ENCODE measurements at regions not wholly inside any gene's neighbourhood (a gene's known extent, or its start where the extent isn't known, plus 50 kb on each side); places are given as distances from the start of the nearest gene placed in this dataset.
"Not testable (repeated sequence)": the region's sequence is repeated elsewhere in the genome, so short reads cannot be mapped to it uniquely, and the experiment has no call there.

- no peak overlapping the region for H3K27ac ChIP-seq (ENCODE audit: low read depth, low read length)
- no peaks in the 10 kb centered on the region for H3K27me3 ChIP-seq (ENCODE audit: control insufficient read depth, insufficient read depth, low read length)
- no peaks in the 10 kb centered on the region for H3K36me3 ChIP-seq (ENCODE audit: control insufficient read depth, insufficient read depth, low read length)
- H3K4me3 ChIP-seq (ENCODE audit: low read length) = no peak overlapping the region
- peaks cover 10% of the 10 kb centered on the region for H3K4me1 ChIP-seq (ENCODE audit: control insufficient read depth, insufficient read depth, low read length)
- H3K9ac ChIP-seq (ENCODE audit: low read length) = no peak overlapping the region
These were observed 190.1 kb downstream of the FAM43A start for GRCh38 chr3:194875581-194876402.

- H3K27ac ChIP-seq (ENCODE audit: low read depth, low read length) = no peak overlapping the region
- peaks cover 7% of the 10 kb centered on the region for H3K4me1 ChIP-seq (ENCODE audit: control insufficient read depth, insufficient read depth, low read length)
- no peaks in the 10 kb centered on the region for H3K27me3 ChIP-seq (ENCODE audit: control insufficient read depth, insufficient read depth, low read length)
- H3K36me3 ChIP-seq (ENCODE audit: control insufficient read depth, insufficient read depth, low read length) = no peaks in the 10 kb centered on the region
- no peak overlapping the region for H3K9ac ChIP-seq (ENCODE audit: low read length)
- H3K4me3 ChIP-seq (ENCODE audit: low read length) = no peak overlapping the region
These were observed 190.9 kb downstream of the FAM43A start for GRCh38 chr3:194876403-194877095.

- Histone ChIP-seq H3K9ac (ENCODE audit: low read length) (no peak overlapping the region), H3K4me1 (ENCODE audit: control insufficient read depth, insufficient read depth, low read length) (peaks cover 3% of the 10 kb centered on the region), H3K4me3 (ENCODE audit: low read length) (no peak overlapping the region), H3K27ac (ENCODE audit: low read depth, low read length) (no peak overlapping the region), H3K36me3 (ENCODE audit: control insufficient read depth, insufficient read depth, low read length) (no peaks in the 10 kb centered on the region), H3K27me3 (ENCODE audit: control insufficient read depth, insufficient read depth, low read length) (no peaks in the 10 kb centered on the region)
These were observed 191.8 kb downstream of the FAM43A start for GRCh38 chr3:194877291-194878119.

- no peaks in the 10 kb centered on the region for H3K36me3 ChIP-seq (ENCODE audit: control insufficient read depth, insufficient read depth, low read length)
- H3K4me3 ChIP-seq (ENCODE audit: low read length) = no peak overlapping the region
- H3K27ac ChIP-seq (ENCODE audit: low read depth, low read length) = no peak overlapping the region
- H3K27me3 ChIP-seq (ENCODE audit: control insufficient read depth, insufficient read depth, low read length) = no peaks in the 10 kb centered on the region
- H3K4me1 ChIP-seq (ENCODE audit: control insufficient read depth, insufficient read depth, low read length) = peaks cover 3% of the 10 kb centered on the region
- no peak overlapping the region for H3K9ac ChIP-seq (ENCODE audit: low read length)
These were observed 193.6 kb downstream of the FAM43A start for GRCh38 chr3:194879126-194879877.

GRCh38 chr3:194879991-194880939 is 194.6 kb downstream of the FAM43A start:
- H3K4me1 ChIP-seq (ENCODE audit: control insufficient read depth, insufficient read depth, low read length) = peaks cover 3% of the 10 kb centered on the region
- H3K27me3 ChIP-seq (ENCODE audit: control insufficient read depth, insufficient read depth, low read length) = no peaks in the 10 kb centered on the region
- H3K9ac ChIP-seq (ENCODE audit: low read length) = no peak overlapping the region
- H3K4me3 ChIP-seq (ENCODE audit: low read length) = no peak overlapping the region
- no peak overlapping the region for H3K27ac ChIP-seq (ENCODE audit: low read depth, low read length)
- H3K36me3 ChIP-seq (ENCODE audit: control insufficient read depth, insufficient read depth, low read length) = no peaks in the 10 kb centered on the region

GRCh38 chr3:194880940-194881925 is 195.6 kb downstream of the FAM43A start:
- Histone ChIP-seq H3K36me3 (ENCODE audit: control insufficient read depth, insufficient read depth, low read length) (no peaks in the 10 kb centered on the region), H3K27ac (ENCODE audit: low read depth, low read length) (no peak overlapping the region), H3K4me3 (ENCODE audit: low read length) (no peak overlapping the region), H3K4me1 (ENCODE audit: control insufficient read depth, insufficient read depth, low read length) (peaks cover 3% of the 10 kb centered on the region), H3K9ac (ENCODE audit: low read length) (no peak overlapping the region), H3K27me3 (ENCODE audit: control insufficient read depth, insufficient read depth, low read length) (no peaks in the 10 kb centered on the region)

GRCh38 chr3:194884649-194885315 is 199.1 kb downstream of the FAM43A start:
- no peaks in the 10 kb centered on the region for H3K36me3 ChIP-seq (ENCODE audit: control insufficient read depth, insufficient read depth, low read length)
- H3K27ac ChIP-seq (ENCODE audit: low read depth, low read length) = no peak overlapping the region
- H3K4me1 ChIP-seq (ENCODE audit: control insufficient read depth, insufficient read depth, low read length) = peaks cover 3% of the 10 kb centered on the region
- H3K27me3 ChIP-seq (ENCODE audit: control insufficient read depth, insufficient read depth, low read length) = no peaks in the 10 kb centered on the region
- H3K9ac ChIP-seq (ENCODE audit: low read length) = no peak overlapping the region
- no peak overlapping the region for H3K4me3 ChIP-seq (ENCODE audit: low read length)

GRCh38 chr3:194885766-194886165 is 200.1 kb downstream of the FAM43A start:
- Histone ChIP-seq H3K27ac (ENCODE audit: low read depth, low read length) (no peak overlapping the region), H3K4me1 (ENCODE audit: control insufficient read depth, insufficient read depth, low read length) (no peaks in the 10 kb centered on the region), H3K27me3 (ENCODE audit: control insufficient read depth, insufficient read depth, low read length) (no peaks in the 10 kb centered on the region), H3K4me3 (ENCODE audit: low read length) (no peak overlapping the region), H3K9ac (ENCODE audit: low read length) (no peak overlapping the region), H3K36me3 (ENCODE audit: control insufficient read depth, insufficient read depth, low read length) (no peaks in the 10 kb centered on the region)

DNA sequence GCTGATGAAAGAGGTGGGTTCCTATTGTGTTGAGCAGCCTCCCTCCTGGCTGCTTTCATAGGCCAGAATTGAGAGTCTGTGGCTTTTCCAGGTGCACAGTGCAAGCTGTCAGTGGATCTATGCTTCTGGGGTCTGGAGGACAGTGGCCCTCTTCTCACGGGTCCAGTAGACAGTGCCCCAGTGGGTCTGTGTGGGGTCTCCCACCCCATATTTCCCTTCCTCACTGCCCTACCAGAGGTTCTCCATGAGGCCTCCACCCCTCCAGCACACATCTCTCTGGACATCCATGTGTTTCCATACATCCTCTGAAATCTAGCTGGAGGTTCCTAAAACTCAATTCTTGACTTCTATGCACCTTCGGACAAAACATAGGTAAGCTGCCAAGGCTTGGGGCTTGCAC is 201.2 kb downstream of the FAM43A start:
- H3K4me3 ChIP-seq (ENCODE audit: low read length) = no peak overlapping the region
- H3K27ac ChIP-seq (ENCODE audit: low read depth, low read length) = no peak overlapping the region
- H3K27me3 ChIP-seq (ENCODE audit: control insufficient read depth, insufficient read depth, low read length) = no peaks in the 10 kb centered on the region
- no peaks in the 10 kb centered on the region for H3K4me1 ChIP-seq (ENCODE audit: control insufficient read depth, insufficient read depth, low read length)
- H3K36me3 ChIP-seq (ENCODE audit: control insufficient read depth, insufficient read depth, low read length) = no peaks in the 10 kb centered on the region
- no peak overlapping the region for H3K9ac ChIP-seq (ENCODE audit: low read length)

- H3K4me1 ChIP-seq (ENCODE audit: control insufficient read depth, insufficient read depth, low read length); H3K36me3 ChIP-seq (ENCODE audit: control insufficient read depth, insufficient read depth, low read length); H3K4me3 ChIP-seq (ENCODE audit: low read length); H3K9ac ChIP-seq (ENCODE audit: low read length); H3K27me3 ChIP-seq (ENCODE audit: control insufficient read depth, insufficient read depth, low read length); H3K27ac ChIP-seq (ENCODE audit: low read depth, low read length): not testable (repeated sequence)
These were observed 202.4 kb downstream of the FAM43A start for GRCh38 chr3:194888062-194888461.

Measured in rectal smooth muscle tissue (tissue), 1 donor.